ENCODE measurements at regions not wholly inside any gene's neighbourhood (a gene's known extent, or its start where the extent isn't known, plus 50 kb on each side); places are given as distances from the start of the nearest gene placed in this dataset.
"Not testable (repeated sequence)": the region's sequence is repeated elsewhere in the genome, so short reads cannot be mapped to it uniquely, and the experiment has no call there.

DNA sequence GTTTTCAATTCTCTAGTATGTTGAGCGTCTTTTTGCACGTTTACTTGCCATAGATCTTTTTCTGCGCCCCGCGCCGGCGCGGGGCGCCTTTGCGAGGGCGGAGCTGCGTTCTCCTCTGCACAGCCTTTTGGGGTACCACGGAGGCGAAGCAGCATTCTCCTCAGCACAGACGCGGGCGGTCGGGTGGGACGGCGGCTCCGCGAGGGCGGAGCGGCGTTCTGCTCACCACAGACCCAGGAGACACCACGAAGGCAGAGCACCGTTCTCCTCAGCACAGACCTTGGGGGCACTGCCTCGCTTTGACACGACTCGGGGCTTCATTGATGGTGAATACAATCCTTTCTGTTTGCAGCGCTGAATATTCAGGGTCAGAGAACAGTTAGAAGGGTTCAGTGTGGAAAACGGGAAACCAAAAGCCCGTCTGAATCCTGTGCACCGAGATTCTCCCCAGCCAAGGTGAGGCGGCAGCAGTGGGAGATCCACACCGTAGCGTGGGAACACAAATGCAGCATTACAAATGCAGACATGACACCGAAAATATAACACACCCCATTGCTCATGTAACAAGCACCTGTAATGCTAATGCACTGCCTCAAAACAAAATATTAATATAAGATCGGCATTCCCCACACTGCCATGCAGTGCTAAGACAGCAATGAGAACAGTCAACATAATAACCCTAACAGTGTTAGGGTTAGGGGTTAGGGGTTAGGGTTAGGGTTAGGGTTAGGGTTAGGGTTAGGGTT, 190.7 kb upstream of the VIPR2 start:
- DNase-seq: not testable (repeated sequence)

DNA sequence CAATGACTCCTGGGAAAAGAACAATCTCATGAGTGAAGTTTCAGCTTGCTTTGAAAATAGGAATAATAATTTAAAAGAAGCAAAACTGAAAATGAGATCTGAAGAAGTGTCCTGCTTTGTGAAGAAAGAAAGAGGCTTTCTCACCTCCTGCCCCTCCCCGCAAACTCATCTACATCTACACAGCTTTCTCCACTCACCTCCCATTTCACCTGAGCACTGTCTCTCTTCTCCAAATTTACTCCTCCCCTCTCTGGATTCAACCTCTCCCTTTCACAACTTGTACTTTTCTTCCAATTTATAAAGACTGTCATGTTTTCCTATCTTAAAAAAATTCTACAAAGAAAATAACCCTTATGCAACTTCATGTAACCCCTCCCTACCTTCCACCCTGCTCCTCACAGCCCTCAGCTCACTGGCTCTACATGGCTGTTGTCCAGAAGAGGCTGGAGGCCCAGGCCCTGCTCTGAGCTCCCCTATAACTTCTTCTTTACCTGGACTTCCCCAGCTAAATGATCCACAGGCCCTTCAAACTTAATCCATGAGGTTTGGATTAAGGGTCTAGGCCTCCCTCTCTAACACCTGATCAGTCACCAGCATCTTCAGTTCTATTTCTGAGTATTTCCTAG, 188.3 kb upstream of the VIPR2 start:
- DNase-seq: not testable (repeated sequence)

DNA sequence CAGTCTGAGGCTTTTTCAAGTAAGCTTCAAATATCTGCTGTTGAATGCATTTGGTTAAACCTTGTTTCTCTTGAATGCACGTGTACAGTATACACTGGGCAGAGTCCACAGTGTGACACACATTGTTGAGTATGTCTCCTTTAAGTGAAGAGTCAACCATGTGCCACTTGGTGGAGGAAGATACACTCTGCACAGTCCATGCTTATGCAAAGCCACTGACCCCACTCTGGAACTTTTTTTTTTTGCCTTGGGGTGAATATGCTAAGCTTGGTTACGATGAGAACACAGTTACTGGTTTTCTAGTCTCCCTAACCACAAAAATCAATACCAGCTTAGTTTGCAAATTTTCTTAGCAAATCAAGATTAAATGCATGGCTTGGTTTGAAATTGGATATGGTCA, 186.8 kb upstream of the VIPR2 start:
- DNase-seq: no peak

DNA sequence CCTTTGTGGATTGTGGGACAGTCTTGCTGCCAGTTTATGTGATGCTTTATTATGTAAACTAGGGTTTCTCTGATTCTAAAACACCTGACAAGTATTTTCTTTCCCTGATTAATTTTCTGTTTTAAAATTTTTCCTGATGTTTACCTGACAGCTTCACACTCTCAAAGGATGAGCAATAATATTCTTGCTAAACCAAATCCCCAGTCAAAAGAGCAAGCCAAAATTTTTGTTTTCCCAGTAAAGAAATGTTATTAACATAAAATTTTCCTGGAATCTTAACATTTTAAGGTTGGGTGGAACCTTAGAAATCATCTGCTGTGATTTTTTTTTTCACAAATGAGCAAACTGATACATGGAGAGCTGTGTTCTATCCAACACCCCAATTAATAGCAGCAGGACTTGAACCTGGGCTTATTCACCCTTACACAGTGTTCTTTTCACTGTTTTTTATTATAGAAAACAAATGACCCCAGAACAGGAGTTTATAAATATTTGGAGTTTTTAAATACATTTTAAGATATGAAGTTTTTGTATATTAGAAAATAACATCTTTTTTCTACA, 185.2 kb upstream of the VIPR2 start:
- no peak for DNase-seq

DNA sequence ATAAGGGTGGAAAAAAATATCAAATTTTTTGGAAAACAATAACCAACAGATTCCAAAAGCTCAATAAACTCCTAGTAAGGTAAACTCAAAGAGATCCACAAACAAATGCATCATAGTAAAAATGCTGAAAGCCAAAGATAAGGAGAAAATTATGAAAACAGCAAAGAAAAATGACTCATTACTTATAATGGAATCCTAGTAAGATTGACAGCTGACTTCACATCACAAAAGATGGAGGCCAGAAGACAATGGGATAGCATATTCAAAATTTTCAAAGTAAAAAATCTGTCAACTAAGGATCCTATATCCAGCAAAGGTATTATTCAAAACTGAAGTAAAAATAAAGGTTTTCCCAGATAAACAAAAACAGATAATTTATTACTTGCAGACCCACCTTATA, 183.4 kb upstream of the VIPR2 start:
- no peak for DNase-seq

DNA sequence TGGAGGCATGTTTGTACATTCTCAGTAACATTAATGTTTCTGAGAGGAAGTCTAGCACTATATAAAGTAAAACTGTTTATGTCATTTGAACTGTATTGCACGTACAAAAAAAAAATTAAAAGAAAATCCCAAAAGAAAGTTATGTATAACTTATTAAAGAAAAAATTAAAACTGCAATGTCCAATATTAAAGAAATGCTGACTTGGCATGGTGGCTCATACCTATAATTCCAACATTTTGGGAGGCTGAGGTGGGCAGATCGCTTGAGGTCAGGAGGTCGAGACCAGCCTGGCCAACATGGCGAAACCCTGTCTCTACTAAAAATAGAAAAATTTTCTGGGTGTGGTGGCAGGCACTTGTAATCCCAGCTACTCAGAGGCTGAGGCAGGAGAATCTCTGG, 178.7 kb upstream of the VIPR2 start:
- DNase-seq: no peak

DNA sequence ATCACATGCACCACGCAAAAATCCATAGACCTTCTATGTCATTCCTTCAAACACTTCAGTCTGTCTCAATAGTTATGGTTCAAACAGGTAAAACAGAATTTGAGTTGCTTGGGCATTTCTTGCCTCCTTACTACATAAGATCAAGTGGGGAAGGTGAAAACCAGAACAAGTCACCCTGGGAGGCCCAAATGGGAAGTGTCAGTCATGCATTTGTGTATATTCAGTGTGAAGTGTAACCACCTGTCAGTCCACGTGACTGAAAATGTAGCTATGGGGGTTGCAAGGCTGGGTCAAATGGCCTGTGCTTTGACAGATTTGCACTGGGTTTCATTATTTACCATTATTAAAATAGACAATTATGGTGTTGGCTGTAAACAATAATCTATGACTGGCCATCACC, 176.6 kb upstream of the VIPR2 start:
- DNase-seq: no peak

DNA sequence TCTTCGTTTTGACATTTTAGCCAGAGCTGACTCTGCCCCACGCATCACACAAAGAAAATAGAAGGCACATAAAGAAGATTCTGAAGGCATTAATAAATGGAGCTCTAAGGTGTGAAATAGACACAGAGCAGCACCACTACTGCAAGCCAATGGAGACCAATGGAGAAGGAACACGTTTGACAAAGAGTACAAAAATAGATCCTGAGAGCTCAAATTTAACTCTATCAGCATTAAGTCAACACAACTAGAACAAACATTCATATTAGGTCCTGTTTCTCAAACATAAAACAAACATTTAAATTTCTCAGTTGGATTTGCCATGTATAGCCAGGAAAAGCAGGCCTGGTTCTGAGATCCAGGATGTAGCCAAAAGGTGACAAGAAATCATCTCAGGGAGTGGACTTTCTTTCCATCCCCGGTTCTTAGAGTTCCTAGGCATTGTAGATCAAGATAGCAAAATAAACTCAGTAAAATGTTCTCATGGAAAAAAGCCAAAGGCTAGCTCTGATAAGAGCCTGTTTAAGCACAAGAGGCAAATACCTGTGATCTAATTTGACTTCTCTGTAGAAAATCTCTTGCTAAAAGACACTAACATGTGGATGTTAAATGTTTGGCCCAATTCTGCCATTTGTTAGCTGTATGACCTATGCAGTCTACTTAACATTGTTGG, 174.2 kb upstream of the VIPR2 start:
- no peak for DNase-seq

DNA sequence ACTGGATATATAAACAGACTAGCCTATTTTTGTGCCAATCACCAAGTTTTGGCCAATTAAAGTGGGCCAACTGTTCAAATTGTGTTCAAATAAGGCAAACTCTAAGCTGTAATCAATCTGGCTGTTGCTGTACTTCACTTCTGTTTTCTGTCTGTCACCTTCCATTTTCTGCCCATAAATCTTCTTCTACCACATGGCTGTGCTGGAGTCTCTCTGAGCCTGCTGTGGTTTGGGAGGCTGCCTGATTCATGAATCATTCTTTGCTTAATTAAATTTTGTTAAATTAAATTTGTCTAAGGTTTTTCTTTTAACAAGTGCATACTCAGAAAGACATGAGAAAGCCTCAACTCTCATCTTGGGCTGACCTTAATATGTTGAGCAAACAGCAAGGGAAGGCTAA, 172.6 kb upstream of the VIPR2 start:
- no peak for DNase-seq

DNA sequence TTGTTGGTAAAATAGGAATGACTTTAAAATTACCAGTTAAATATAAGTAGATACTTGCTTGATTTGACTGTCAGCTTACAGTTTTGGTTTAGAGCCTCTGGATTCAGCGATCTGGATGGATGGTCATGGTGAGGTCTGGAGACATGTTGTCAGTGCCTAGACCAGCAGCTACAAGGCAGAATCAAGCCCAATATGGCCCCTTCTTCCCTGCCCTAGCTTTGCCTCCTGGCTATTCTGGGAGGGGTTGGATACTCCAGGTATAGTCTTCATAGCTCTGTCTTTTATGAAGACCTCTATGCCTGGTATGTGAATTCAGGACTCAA, 166.5 kb upstream of the VIPR2 start:
- no peak for DNase-seq

DNA sequence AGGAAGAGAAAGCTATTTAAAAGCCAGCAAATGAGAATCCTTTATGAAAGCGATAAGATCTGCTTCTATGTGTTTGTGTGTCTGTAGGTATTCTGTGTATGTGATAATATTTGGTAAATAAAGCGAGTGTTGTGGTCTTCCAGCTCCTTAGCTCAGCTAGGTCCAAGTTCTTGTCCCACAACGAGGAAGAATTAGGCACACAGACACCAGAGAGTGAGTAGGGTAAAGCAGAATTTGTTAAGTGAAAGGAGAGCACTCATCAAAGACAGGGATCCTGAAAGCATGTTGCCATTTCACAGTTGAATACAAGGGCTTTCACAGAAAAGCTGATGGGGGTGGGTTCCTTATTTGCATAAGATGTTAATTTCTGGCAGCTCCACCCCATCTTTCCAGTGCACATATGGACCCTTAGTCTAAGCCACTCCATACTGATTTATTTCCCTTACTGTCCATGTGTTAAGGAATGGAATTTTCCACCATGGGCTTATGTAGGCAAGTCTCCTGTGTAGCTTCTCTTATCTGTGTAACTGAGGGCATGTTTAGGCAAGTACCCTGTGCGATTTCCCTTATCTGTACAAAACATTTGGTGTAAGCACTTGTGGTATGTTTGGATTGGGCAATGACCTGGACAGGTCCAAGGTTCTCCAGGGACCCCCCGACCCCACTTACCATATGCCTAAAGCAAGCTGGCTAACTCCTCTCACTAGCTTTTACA, 165.9 kb upstream of the VIPR2 start:
- no peak for DNase-seq

DNA sequence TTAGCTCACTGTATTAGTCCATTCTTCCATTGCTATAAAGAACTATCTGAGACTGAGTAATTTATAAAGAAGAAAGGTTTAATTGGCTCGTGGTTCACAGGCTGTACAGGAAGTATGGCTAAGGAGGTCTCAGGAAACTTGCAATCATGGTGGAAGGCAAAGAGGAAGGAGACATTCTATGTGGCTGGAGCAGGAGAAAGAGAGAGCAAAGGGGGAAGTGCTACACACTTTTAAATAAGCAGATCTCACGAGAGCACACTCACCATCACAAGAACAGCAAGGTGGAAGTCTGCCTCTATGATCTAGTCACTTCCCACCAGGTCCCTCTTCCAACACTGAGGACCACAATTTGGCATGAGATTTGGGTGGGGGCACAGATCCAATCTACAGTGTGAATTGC, 164.5 kb upstream of the VIPR2 start:
- DNase-seq: not testable (repeated sequence)

DNA sequence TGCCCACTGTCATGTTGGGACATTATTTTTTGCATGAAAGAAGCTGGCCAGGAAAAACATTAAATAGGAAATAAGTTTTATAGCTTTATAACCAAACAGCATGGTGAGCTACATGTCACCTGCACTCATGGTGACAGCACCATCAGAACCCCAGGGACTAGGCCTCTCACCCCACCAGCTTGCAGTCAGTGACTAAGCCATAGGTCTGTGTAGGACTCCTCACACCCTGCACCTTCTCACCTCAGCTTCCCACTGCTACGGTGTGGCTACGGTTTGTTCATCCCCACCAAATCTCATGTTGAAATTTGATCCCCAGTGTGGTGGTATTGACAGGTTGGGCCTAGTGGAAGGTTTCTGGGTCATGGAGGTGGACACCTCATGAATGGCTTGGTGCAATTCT, 161.3 kb upstream of the VIPR2 start:
- no peak for DNase-seq

DNA sequence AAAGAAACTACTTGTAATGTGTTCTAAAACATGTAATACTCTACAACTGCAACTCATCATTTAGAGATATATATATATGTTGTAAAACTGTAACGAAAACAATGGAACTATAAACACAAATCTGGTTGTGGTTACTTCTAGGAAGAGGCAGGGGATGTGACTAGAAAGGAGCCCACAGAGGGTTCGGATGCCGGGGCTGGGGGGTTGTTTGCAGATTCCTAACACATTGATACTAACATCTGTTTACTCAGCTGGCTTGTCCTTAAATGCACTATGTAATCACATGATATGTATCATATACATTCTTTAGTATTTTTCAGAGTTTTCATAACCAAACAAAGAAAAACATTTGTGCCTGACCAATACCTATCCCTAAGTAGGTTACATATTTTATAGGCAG, 160.5 kb upstream of the VIPR2 start:
- not testable (repeated sequence) for DNase-seq

DNA sequence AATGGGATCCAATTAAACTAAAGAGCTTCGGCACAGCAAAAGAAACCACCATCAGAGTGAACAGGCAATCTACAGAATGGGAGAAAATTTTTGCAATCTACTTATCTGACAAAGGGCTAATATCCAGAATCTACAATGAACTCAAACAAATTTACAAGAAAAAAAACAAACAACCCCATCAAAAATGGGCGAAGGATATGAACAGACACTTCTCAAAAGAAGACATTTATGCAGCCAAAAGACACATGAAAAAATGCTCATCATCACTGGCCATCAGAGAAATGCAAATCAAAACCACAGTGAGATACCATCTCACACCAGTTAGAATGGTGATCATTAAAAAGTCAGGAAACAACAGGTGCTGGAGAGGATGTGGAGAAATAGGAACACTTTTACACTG, 158.8 kb upstream of the VIPR2 start:
- not testable (repeated sequence) for DNase-seq

DNA sequence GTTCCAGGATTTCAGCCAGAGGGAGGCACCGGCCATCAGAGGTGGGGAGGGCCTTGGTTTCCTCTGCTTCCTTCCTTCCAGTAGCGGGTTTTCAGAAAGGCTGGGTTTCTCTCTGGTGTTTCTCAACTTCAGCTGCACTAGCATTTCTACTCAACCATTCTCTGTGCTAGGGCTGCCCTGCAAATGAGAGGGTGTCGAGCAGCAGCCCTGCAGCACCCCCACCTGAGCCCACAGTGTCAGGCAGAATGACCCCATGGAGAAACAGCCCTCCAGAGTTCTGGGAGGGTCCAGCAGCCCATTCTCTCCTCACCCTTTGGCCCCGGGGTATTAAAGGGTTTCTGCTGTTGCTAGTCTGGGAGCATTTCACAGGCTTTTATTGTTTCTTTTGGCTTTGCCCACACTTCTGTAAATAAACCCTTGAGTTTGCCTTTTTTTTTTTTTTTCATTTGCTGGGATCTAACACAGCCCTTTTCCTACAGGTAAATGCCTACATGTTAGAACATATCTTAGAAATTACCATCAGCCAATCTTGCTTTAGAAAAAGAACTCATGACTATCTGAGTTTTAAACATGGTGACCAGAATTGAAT, 151.5 kb upstream of the VIPR2 start:
- no peak for DNase-seq

DNA sequence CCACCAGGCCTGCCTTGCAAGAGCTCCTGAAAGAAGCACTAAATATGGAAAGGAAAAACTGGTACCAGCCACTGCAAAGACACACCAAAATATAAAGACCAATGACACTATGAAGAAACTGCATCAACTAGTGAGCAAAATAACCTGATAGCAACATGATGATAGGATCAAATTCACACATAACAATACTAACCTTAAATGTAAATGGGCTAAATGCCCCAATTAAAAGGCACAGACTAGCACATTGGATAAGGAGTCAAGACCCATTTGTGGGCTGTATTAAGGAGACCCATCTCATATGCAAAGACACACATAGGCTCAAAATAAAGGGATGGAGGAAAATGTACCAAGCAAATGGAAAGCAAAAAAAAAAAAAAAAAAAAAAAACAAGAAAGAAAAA, 141.8 kb upstream of the VIPR2 start:
- not testable (repeated sequence) for DNase-seq

DNA sequence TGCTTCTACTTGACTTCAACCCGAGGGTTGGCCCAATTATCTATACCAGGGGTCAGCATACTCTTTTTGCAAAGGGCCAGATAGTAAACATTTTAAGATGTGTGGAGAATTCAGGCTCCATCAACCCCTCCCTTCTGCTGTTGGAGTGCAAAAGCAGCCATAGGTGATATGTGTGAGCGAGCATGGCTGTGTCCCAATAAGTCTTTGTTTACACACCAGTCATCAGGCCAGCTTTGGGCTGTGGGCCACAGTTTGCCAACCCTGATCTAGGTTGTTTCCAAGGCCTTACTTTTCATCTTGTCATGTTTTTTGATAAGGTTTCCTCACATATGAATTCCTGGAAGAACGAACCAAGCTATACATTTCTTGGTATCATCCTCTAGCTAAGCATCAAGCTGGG, 136.9 kb upstream of the VIPR2 start:
- no peak for DNase-seq

DNA sequence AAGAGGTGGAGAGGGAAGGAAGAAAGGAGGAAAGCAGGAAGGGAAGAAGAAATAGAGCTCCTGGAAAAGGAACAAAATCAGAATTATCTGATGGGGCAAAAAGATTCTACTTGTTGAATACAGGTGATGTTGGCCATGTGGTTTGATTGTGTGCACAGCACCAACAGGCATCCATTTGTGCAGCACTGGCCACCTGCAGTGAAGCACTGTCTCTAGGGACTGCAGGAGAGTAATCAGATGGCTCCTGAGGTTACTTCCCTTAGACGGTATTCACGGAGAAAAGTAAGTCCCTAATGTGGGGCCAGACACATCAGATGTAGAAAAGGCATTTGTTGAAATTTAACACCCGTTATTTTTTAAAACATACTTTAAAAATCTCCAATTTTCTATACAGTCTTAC, 135.3 kb upstream of the VIPR2 start:
- DNase-seq: no peak

DNA sequence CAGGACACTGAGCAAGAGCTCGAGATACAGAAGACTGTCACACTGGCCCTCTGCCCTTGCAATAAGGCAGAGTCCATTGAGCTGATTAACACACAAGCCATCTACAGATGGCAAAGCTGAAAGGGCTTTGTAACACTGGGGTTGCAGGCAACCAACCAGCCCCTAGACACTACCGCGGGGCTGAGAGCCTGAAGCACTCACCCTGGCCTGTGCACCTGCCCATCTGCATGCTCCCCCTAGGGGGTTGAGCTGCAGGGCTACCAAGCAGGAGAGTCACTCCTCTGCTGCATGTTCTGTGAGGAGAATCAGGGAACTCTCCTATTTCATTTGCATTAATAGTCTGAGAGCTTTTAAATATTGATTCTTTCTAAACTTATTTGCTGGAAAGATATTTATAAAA, 128.1 kb upstream of the VIPR2 start:
- no peak for DNase-seq

DNA sequence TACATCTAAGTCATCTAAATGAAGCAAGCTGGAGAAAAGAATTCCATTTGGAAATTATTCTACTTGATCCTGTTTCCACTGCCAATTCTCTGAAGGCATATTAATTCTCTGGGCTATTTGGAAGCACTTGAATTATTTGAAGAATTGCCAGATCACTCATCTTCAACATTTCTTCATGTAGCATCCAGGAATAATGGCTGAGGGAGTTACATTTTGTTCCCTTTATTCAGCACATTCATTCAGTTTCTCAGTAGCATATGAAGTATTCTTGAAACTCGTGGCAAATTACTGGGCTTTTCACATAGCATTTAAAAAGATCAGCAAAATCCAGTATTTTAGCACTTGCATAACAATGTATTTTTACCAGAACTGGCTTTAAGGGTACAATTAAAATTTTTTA, 127.1 kb upstream of the VIPR2 start:
- DNase-seq: no peak

DNA sequence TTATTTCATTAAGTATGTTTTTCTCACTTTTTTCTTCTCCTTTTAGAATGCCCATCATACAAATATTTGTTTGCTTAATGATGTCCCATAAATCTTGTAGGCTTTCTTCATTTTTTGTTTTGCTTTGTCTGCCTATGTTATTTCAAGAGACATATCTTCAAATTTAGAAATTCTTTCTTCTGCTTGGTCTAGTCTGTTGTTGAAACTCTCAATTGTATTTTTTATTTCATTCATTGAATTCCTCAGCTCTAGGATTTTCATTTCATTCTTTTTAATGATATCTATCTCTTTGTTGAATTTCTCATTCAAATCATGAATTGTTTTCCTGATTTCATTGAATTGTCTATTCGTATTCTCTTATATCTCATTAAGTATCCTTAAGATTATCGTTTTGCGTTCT, 125.1 kb upstream of the VIPR2 start:
- no peak for DNase-seq

DNA sequence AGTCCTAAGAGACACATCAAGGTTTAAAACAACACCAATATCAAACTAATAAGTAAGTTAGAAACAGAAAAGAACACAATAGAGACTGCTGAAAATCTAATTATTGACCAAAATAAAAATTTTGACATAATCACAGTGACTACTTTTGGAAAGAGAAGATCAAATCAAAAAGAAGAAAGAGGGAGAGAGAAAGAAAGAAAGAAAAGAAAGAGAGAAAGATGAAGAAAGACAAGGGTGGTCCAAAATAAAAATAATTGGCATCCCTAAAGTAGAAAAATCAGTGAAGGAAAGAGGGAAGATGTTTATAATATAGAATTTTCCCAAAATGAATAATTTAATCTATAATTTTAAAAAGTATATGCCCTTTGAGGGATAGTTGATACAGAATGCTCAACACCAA, 118.8 kb upstream of the VIPR2 start:
- no peak for DNase-seq
